HCT116 (cell line): ENCODE measurements at regions not wholly inside any gene's neighbourhood (a gene's known extent, or its start where the extent isn't known, plus 50 kb on each side); places are given as distances from the start of the nearest gene placed in this dataset.

Source experiments
- ATAC-seq: fragments of 200-7000 bp; cut with Tn5 transposase; 2 replicates; pipeline ENCODE4 v1.9.1; 2020; ENCODE audit warnings: mild to moderate bottlenecking, moderate library complexity
- BruUV-seq: library from RNA; stranded (reverse); fragments of 400-500 nt; replicated peaks from 2 replicates; lab custom pipeline; 2021; lab: Mats Ljungman, UMichigan
- CTCF ChIA-PET: fragments of 300-600 bp; sonication (Branson Sonifier 250); formaldehyde crosslinking; loops from one replicate; lab custom pipeline; 2021; ENCODE audit warnings: antibody characterized with exemption; lab: Charles Lee
- POLR2A ChIA-PET: fragments of 300-600, 350-600 bp; sonication (Branson Sonifier 250); formaldehyde crosslinking; loops from one replicate; lab custom pipeline; 2021; ENCODE audit warnings: antibody characterized with exemption; lab: Charles Lee
- RAD21 ChIA-PET, 2 experiments: fragments of 300-600 bp; sonication (Branson Sonifier 250); formaldehyde crosslinking; loops; one replicate each; lab custom pipeline; 2023; ENCODE audit warnings: low total read pairs in 2 of 2; ENCODE audit not compliant: uncharacterized antibody in 2 of 2, unreplicated experiment in 2 of 2, low non-redundant PET in 1 of 2; lab: Charles Lee
- DNase-seq: peaks from one replicate; pipeline ENCODE4 v3.0.0-alpha.2; 2010; ENCODE audit warnings: low read depth, low spot score
- H2AFZ ChIP-seq: fragments of 200-600 bp; shearing (Covaris generic), sonication (generic); 2 replicates; pipeline ENCODE4 v1.6.1; 2017; ENCODE audit warnings: low read depth, mixed run types, mixed read lengths, antibody characterized with exemption, low read length; ENCODE audit not compliant: poor library complexity, severe bottlenecking
- H3K27ac ChIP-seq: 2 replicates; pipeline ENCODE4 v1.5.1; 2012; ENCODE audit warnings: low read depth, low read length
- H3K27me3 ChIP-seq: fragments of 200-600 bp; sonication (generic); 2 replicates; pipeline ENCODE4 v1.6.1; 2016; ENCODE audit warnings: mixed run types, low read length, mixed read lengths; ENCODE audit not compliant: insufficient read depth
- H3K36me3 ChIP-seq, 2 experiments: fragments of 200-500 bp in 1 of 2; fragments of 200-600 bp in 1 of 2; sonication (Bioruptor generic) in 1 of 2; sonication (generic) in 1 of 2; 2 replicates each; pipeline versions ENCODE4 v1.5.1 to v1.6.1; 2014 to 2016; ENCODE audit warnings: low read length in 2 of 2, inconsistent platforms in 1 of 2, mixed read lengths in 1 of 2, mixed run types in 1 of 2; ENCODE audit not compliant: insufficient read depth in 2 of 2, control insufficient read depth in 1 of 2
- H3K4me1 ChIP-seq, 2 experiments: fragments of 200-600 bp in 1 of 2; sonication (generic) in 1 of 2; 2 replicates each; pipeline versions ENCODE4 v1.5.1 to v1.6.1; 2012 to 2017; ENCODE audit warnings: low read length in 2 of 2, inconsistent platforms in 1 of 2, mild to moderate bottlenecking in 1 of 2, mixed read lengths in 1 of 2, mixed run types in 1 of 2, moderate library complexity in 1 of 2; ENCODE audit not compliant: insufficient read depth in 2 of 2, control insufficient read depth in 1 of 2
- H3K4me2 ChIP-seq: fragments of 200-600 bp; sonication (generic); 2 replicates; pipeline ENCODE4 v1.6.1; 2017; ENCODE audit warnings: mixed run types, low read length, mixed read lengths
- H3K4me3 ChIP-seq, 2 experiments: fragments of 200-600 bp in 1 of 2; sonication (generic) in 1 of 2; replicated peaks in 1 of 2; 2 replicates each; pipeline ENCODE4 v1.5.1; 2011 to 2016; ENCODE audit warnings: low read length in 2 of 2, control low read depth in 1 of 2, low read depth in 1 of 2, mild to moderate bottlenecking in 1 of 2, mixed read lengths in 1 of 2, mixed run types in 1 of 2
- H3K79me2 ChIP-seq: fragments of 200-600 bp; sonication (generic); 2 replicates; pipeline ENCODE4 v1.6.1; 2017; ENCODE audit warnings: mild to moderate bottlenecking, mixed run types, low read length, moderate library complexity, mixed read lengths; ENCODE audit not compliant: insufficient read depth
- H3K9ac ChIP-seq: fragments of 200-600 bp; sonication (generic); 2 replicates; pipeline ENCODE4 v1.6.1; 2016; ENCODE audit warnings: low read length, mixed read lengths
- H3K9me2 ChIP-seq: fragments of 200-600 bp; sonication (generic), shearing (Covaris generic); 2 replicates; pipeline ENCODE4 v1.6.1; 2017; ENCODE audit warnings: mixed run types, mild to moderate bottlenecking, moderate library complexity; ENCODE audit not compliant: insufficient read depth
- H3K9me3 ChIP-seq, 2 experiments: fragments of 200-500 bp in 1 of 2; fragments of 200-600 bp in 1 of 2; sonication (Bioruptor generic) in 1 of 2; sonication (generic) in 1 of 2; 2 replicates each; pipeline ENCODE4 v1.6.1; 2014 to 2017; ENCODE audit warnings: low read length in 2 of 2, mixed read lengths in 2 of 2, inconsistent platforms in 1 of 2, low read depth in 1 of 2, mild to moderate bottlenecking in 1 of 2, mixed run types in 1 of 2, moderate library complexity in 1 of 2; ENCODE audit not compliant: control insufficient read depth in 1 of 2, insufficient read depth in 1 of 2
- H4K20me1 ChIP-seq: fragments of 200-600 bp; sonication (generic), shearing (Covaris generic); 2 replicates; pipeline ENCODE4 v1.6.1; 2017; ENCODE audit warnings: mixed run types, mild to moderate bottlenecking, moderate library complexity; ENCODE audit not compliant: insufficient read depth
- CBX3 ChIP-seq: IDR thresholded peaks from 2 replicates; pipeline ENCODE4 v1.6.1; 2012; ENCODE audit warnings: low read depth
- EGR1 ChIP-seq: IDR thresholded peaks from 2 replicates; pipeline ENCODE4 v1.6.1; 2012; ENCODE audit warnings: low read depth
- EZH2 ChIP-seq: fragments of 200-600 bp; sonication (generic); IDR thresholded peaks from 2 replicates; pipeline ENCODE4 v1.6.1; 2017; ENCODE audit warnings: antibody characterized with exemption, mixed run types
- JUND ChIP-seq: IDR thresholded peaks from 2 replicates; pipeline ENCODE4 v1.6.1; 2012
- POLR2A ChIP-seq: IDR thresholded peaks from 2 replicates; pipeline ENCODE4 v1.7.0; 2011; ENCODE audit warnings: borderline replicate concordance; ENCODE audit not compliant: insufficient read depth, insufficient read length; ENCODE audit errors: extremely low read depth
- POLR2AphosphoS5 ChIP-seq: IDR thresholded peaks from 2 replicates; pipeline ENCODE4 v1.6.1; 2011; ENCODE audit warnings: mild to moderate bottlenecking, low read depth, low read length, moderate library complexity
- RAD21 ChIP-seq: IDR thresholded peaks from 2 replicates; pipeline ENCODE4 v1.6.1; 2012; ENCODE audit warnings: low read depth, mild to moderate bottlenecking
- SRF ChIP-seq: IDR thresholded peaks from 2 replicates; pipeline ENCODE4 v1.6.1; 2012; ENCODE audit warnings: low read depth
- ZNF274 ChIP-seq: fragments of 200-500 bp; sonication (Bioruptor generic); IDR thresholded peaks from 2 replicates; pipeline ENCODE4 v1.6.1; 2014; ENCODE audit warnings: mild to moderate bottlenecking, low read depth, low read length, inconsistent platforms
- intact Hi-C: fragments of 100-400 bp; cut with micrococcal nuclease; formaldehyde crosslinking; loops from 2 replicates; pipeline ENCODE4 v1.10.0; 2022
- TF ChIP-seq, protein P1 (sequence below): IDR thresholded peaks from 2 replicates; pipeline ENCODE4 v1.6.1; 2012
- TF ChIP-seq, protein P2 (sequence below), 3 experiments: fragments of 200-600 bp in 1 of 3; sonication (generic) in 1 of 3; IDR thresholded peaks in 2 of 3; conservative IDR thresholded peaks in 1 of 3; 2 replicates each; pipeline ENCODE4 v1.5.1; 2012 to 2017; ENCODE audit warnings: low read depth in 2 of 3, low read length in 2 of 3, antibody characterized with exemption in 1 of 3, borderline replicate concordance in 1 of 3, control low read depth in 1 of 3, mild to moderate bottlenecking in 1 of 3, mixed read lengths in 1 of 3, mixed run types in 1 of 3, moderate library complexity in 1 of 3; ENCODE audit not compliant: insufficient read depth in 1 of 3
- TF ChIP-seq, protein P3 (sequence below): IDR thresholded peaks from 2 replicates; pipeline ENCODE4 v1.6.1; 2011; ENCODE audit warnings: mild to moderate bottlenecking, low read length, moderate library complexity; ENCODE audit not compliant: insufficient replicate concordance; ENCODE audit errors: extremely low read depth

DNA sequence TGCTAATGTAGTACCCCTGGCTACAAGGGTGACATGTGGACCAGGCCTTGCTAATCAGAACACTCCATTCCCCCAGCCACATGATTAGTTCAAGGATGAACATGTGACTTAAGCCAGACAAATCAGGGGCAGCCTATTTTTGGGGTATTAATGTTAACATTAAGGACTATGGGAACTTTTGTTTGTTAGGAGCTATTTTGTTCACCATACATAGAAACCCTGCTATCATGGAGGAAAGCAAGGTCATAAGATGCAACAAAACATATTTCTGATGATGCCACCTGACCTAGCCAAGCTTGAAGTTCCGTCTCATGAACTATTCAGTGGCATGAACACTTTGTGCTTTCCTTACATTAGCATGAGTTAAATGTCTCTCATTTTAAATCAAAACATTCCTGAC lies 90.8 kb upstream of the PELI2 start:
- RAD21 ChIA-PET = no interaction called here
- intact Hi-C loops = no loop called here

DNA sequence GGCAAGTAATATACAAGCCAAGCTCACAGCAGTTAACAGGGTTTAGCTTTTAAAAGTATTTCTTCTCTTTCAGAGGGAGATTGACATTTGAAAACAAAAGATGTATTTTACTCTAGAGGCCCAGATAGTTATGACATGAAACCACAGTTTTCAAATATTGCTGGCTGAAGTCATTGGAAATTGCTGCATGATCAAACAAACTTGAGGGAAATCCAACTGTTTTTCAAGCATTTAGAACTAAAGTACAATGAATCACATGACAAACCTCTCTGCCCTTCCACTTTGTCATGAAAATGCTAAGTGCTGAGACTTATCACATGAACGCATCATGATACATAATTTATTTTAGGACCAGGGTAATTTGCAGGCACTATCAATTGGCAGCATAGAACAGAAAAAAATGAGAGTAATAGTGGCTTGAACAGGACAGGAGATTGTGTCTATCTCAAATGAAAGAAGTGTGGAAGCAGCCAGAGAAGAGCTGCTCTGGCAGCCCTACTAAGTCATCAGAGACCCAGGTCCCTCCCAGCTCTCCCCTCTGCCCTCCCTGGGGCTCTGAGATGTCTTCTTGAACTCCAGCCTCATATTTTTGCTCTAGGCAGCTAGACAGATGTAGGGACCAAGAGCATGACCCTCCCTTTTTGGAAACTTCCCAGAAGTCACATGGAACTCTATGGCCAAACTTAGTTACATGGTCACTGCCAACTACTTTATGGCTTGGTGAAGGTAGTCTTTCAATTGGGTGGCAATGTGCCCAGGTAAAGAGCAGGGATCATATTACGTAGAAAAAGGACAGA lies 90.1 kb upstream of the PELI2 start:
- ChIA-PET POLR2A (no interaction called here), CTCF (no interaction called here), RAD21 (no interaction called here)
- ATAC-seq (no peak), DNase-seq (no peak)
- Histone ChIP-seq H3K4me1 (no peaks in the 10 kb centered on the region), H3K79me2 (no peaks in the 10 kb centered on the region), H3K4me3 (no peak overlapping the region), H4K20me1 (no peaks in the 10 kb centered on the region), H3K9me3 (no peaks in the 10 kb centered on the region), H3K36me3 (no peaks in the 10 kb centered on the region), H3K4me2 (no peak overlapping the region), H3K9me2 (no peaks in the 10 kb centered on the region), H3K9ac (no peak overlapping the region), H2AFZ (no peak overlapping the region), H3K27me3 (peaks cover 10% of the 10 kb centered on the region), H3K27ac (no peak overlapping the region)
- intact Hi-C loops = no loop called here
- no TSS peak for BruUV-seq
- TF ChIP-seq EZH2 = no peak
- no peak for TF ChIP-seq CBX3
- TF ChIP-seq, protein P1, sequence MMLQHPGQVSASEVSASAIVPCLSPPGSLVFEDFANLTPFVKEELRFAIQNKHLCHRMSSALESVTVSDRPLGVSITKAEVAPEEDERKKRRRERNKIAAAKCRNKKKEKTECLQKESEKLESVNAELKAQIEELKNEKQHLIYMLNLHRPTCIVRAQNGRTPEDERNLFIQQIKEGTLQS = no peak
- no peak for TF ChIP-seq ZNF274
- TF ChIP-seq RAD21 = no peak
- TF ChIP-seq SRF = no peak
- TF ChIP-seq JUND = no peak
- TF ChIP-seq, protein P2, sequence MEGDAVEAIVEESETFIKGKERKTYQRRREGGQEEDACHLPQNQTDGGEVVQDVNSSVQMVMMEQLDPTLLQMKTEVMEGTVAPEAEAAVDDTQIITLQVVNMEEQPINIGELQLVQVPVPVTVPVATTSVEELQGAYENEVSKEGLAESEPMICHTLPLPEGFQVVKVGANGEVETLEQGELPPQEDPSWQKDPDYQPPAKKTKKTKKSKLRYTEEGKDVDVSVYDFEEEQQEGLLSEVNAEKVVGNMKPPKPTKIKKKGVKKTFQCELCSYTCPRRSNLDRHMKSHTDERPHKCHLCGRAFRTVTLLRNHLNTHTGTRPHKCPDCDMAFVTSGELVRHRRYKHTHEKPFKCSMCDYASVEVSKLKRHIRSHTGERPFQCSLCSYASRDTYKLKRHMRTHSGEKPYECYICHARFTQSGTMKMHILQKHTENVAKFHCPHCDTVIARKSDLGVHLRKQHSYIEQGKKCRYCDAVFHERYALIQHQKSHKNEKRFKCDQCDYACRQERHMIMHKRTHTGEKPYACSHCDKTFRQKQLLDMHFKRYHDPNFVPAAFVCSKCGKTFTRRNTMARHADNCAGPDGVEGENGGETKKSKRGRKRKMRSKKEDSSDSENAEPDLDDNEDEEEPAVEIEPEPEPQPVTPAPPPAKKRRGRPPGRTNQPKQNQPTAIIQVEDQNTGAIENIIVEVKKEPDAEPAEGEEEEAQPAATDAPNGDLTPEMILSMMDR (IDR thresholded peaks at IDR 0.05 in 2 of 3, conservative IDR thresholded peaks at IDR 0.05 in 1 of 3; ENCODE audit: borderline replicate concordance in 1 of 3, insufficient read depth in 1 of 3, low read depth in 2 of 3, low read length in 2 of 3) = no peak
- TF ChIP-seq, protein P3, sequence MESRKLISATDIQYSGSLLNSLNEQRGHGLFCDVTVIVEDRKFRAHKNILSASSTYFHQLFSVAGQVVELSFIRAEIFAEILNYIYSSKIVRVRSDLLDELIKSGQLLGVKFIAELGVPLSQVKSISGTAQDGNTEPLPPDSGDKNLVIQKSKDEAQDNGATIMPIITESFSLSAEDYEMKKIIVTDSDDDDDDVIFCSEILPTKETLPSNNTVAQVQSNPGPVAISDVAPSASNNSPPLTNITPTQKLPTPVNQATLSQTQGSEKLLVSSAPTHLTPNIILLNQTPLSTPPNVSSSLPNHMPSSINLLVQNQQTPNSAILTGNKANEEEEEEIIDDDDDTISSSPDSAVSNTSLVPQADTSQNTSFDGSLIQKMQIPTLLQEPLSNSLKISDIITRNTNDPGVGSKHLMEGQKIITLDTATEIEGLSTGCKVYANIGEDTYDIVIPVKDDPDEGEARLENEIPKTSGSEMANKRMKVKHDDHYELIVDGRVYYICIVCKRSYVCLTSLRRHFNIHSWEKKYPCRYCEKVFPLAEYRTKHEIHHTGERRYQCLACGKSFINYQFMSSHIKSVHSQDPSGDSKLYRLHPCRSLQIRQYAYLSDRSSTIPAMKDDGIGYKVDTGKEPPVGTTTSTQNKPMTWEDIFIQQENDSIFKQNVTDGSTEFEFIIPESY = no peak
- no peak for TF ChIP-seq POLR2AphosphoS5

More for the DNA sequence above, 90.8 kb upstream of the PELI2 start:
- Histone ChIP-seq H3K4me2 (no peak overlapping the region), H3K9me3 (no peaks in the 10 kb centered on the region), H3K9me2 (no peaks in the 10 kb centered on the region), H3K4me3 (no peak overlapping the region)
- no peak for TF ChIP-seq EGR1
- TF ChIP-seq POLR2A = no peak
- TF ChIP-seq, protein P3 = no peak
- TF ChIP-seq, all 23 proteins: peak for 0
- no peaks in the 10 kb centered on the region for H4K20me1 ChIP-seq
- ATAC-seq (no peak), DNase-seq (no peak)
- no peaks in the 10 kb centered on the region for H3K36me3 ChIP-seq
- ChIA-PET POLR2A (no interaction called here), CTCF (no interaction called here)
- no peaks in the 10 kb centered on the region for H3K79me2 ChIP-seq
- peaks cover 10% of the 10 kb centered on the region for H3K27me3 ChIP-seq
- H3K27ac ChIP-seq = no peak overlapping the region
- no TSS peak for BruUV-seq
- no peaks in the 10 kb centered on the region for H3K4me1 ChIP-seq
- no peak overlapping the region for H2AFZ ChIP-seq
- H3K9ac ChIP-seq = no peak overlapping the region
